T47D (cell line): ENCODE measurements at regions not wholly inside any gene's neighbourhood (a gene's known extent, or its start where the extent isn't known, plus 50 kb on each side); places are given as distances from the start of the nearest gene placed in this dataset.

ENCODE experiments used
- DNase-seq, 2 experiments: peaks; one replicate each; pipeline versions ENCODE4 v3.0.0 to v3.0.0-alpha.2; 2011 to 2012; ENCODE audit warnings: low read depth in 1 of 2, low spot score in 1 of 2
- JUND ChIP-seq: IDR thresholded peaks from 2 replicates; pipeline ENCODE4 v1.6.1; 2012; ENCODE audit warnings: low read depth
- in situ Hi-C: cut with HindIII; loops from 2 replicates; pipeline ENCODE4 v1.10.0; 2016; ENCODE audit warnings: low sequenced_read_pairs, low pct_unique_long_range_greater_than_20kb

DNA sequence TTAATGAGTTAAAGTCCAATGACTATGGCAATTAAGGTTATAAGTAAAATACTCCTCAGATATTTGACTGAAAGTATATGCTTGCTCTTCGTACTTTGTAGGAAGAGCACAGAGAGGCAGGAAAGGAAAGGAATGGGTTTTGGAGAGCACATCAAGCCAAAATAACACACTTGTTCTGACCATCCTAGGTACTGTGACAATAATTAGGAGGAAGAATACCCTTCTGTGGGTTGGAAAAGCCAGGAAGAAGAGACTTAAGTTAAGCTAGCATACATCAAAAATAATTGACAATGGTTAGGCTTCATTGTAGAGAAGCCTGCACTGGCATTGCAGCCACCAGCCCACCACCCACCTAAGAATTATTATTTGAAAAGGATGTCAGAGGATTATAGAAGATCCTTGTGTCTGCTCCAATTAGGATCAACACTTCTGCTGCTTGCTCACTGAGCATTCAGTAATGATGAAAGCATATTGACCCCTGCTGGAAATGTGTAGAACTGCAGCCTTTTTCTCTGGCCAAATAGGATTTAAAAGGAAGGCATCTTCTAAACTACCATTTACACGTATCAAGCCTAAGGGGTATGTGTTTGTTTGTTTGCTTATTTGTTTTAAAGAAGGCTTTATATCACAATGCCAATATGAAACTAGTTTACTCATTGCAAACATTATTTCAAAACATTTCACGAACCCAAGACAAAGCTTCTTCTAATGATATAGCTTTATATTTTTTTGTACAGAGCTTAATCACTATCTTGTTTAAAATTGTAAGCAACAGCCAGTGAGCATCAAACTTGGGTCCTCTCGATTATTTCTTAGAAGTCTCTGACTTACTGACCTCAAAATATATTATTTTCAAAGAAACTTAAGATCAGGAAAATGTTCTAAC lies 286.2 kb upstream of the TET2 start:
- peak; percentile 35 to 83 for DNase-seq
- no peak for TF ChIP-seq JUND
- in situ Hi-C loops: no loop called here

DNA sequence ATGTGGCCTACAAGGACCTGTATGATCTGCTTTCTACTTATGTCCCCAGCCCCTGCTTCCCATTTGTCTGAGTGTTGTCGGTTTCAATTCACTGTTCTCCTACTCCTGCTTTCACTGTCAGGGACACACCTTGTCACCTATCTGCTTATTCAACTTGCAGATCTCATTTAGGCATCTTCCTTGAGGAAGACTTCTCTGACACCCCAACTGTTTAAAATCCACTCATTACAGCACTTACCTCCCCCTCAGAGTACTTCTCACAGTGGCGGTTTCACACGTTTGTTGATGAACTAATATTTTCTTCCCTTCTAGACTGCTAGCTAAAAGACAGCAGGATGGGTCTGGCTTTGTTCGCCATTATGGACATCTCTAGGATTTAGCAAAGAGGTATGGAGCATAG lies 279.9 kb upstream of the TET2 start:
- in situ Hi-C loops: no loop called here
- DNase-seq: no peak
- no peak for TF ChIP-seq JUND

DNA sequence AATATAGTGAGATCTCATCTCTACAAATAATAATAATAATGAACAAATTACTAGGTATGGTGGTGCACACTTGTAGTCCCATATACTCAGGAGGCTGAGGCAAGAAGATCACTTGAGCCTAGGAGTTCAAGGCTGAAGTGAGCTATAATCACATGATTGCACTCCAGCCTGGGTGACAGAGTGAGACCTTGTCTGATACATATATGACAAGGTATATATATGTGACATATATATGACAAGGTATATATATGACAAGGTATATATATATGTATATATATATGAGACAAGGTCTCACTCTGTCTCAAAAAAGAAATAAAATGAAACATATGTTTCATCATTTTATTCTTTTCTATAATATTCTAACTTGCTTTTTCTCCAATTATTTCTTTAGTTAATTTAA lies 278.1 kb upstream of the TET2 start:
- in situ Hi-C loops: no loop called here
- TF ChIP-seq JUND: no peak
- DNase-seq: no peak

DNA sequence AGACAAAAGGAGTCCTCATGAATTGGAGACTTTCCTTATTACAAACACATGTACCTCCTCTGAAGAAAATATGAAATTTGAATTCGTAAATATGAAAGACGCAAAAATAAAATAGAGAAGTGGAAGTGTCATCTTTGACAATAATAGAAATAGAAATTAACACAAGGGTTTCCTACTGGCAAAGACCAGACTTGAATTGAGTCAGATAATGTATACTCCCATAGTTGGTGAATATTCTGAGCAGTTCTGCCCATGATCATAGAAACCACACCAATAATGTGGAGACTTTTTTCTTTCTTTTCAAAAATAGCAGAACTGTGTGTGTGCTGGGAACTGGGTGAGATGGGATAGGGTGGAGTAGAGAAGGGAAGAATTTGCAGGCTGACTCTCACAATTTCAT lies 277.7 kb upstream of the TET2 start:
- DNase-seq: no peak
- TF ChIP-seq JUND: no peak
- in situ Hi-C loops: no loop called here

DNA sequence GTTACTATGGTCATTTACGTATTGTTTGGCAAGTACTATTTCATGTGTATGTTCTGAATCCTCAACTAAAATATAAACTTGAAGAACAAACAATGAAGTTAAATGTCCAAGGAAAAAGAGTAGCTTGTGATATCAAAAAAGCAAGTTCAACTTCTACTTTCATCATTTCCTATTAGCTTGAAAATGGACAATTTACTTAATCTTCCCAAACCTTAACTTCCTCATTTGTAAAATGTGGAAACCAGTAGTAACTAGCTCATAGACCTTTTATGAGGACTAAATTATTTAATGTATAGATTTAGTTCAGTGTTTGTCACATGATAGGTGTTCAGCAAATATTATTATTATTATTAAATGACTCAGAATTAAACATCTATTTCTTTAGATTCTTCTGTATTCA lies 276.8 kb upstream of the TET2 start:
- TF ChIP-seq JUND: no peak
- no peak for DNase-seq
- in situ Hi-C loops: no loop called here

DNA sequence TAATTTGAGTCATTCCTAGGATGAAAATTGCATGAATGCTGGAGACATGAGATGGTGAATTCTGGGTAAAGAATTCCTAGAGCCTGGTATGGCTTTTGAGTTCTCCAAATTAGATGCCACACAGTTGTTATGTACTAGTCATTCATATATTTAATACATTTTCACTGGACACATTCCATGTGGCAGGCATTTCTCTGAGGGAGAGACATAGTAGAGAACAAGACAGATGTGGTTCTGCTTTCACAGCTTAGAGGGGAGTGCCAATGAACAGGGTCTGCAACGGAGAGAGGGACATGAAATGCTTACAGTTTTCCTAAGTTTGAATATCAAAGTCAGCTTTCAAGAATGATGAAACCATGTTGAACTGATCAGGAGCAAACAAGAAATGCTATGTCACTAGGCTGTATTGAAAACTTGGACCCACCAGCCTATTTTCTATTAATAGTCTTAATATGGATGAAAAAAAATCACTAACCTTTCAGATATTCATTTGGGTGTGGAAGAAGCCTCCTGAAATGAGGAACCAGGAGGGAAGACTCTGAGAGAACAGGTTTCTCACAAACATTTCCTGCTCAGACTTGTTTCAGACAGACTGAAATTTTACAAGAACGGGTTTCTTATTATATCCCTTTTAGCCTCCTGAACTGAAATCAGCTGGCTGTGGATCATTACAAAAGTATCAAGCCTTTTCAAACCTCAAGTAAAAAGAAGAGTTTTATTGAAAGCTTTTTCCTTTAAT lies 276.0 kb upstream of the TET2 start:
- in situ Hi-C loops: no loop called here
- TF ChIP-seq JUND: no peak
- DNase-seq: no peak

DNA sequence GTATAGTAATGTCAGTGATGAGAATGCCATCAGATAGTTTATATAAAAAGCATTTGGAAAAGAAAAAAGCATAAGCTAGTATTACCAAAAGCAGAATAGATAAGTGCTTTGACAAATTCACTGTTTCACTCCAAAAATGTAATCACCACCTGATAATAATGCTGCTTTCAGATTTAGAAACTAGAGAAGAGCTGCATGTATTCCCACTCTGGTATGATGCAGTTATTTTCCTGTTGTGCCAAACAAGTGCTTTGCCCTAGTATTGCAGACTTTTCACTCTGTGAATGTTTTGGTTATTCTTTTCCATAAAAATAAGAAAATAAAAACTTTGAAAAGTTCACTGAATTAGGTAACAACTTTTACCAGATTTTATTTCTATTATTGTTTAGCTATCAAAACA lies 267.7 kb upstream of the TET2 start:
- DNase-seq: no peak
- in situ Hi-C loops: no loop called here
- TF ChIP-seq JUND: no peak

DNA sequence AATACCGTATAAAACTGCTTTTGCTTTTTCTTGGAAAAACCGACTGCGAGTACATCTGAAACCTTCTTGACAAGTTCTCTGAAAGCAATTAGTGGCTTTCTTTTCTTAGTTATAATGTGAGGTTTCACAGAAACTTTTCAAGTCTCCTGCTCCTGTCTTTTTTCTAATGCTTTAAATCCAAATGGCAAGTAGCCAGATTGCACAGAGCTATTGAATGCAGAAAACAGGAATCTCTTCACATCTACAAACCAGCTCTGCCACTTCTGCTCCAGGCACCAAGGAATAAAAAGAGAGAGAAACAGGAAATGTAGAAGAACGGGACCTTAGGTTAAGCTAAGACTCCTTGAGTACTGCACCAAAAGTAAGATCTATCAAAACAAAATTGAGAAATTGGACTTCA lies 267.3 kb upstream of the TET2 start:
- peak in 1 of 2 experiments; percentile 78 for DNase-seq
- in situ Hi-C loops: no loop called here
- TF ChIP-seq JUND: no peak

DNA sequence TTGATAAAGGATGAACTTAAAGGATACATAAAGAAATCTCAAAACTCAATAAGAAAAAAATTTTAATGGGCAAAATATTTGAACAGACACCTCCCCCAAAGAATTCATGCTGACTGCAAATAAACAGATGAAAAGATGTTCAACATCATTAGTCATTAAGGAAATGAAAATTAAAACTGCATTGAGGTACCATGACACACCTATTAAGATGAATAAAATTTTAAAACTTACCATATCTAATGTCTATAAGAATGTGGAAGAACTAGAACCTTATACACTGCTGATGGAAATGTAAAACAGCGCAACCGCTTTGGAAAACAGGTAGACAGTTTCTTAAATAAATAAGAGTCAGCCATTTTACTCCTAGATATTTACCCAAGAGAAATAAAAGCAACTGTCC lies 266.8 kb upstream of the TET2 start:
- TF ChIP-seq JUND: no peak
- DNase-seq: no peak
- in situ Hi-C loops: no loop called here

DNA sequence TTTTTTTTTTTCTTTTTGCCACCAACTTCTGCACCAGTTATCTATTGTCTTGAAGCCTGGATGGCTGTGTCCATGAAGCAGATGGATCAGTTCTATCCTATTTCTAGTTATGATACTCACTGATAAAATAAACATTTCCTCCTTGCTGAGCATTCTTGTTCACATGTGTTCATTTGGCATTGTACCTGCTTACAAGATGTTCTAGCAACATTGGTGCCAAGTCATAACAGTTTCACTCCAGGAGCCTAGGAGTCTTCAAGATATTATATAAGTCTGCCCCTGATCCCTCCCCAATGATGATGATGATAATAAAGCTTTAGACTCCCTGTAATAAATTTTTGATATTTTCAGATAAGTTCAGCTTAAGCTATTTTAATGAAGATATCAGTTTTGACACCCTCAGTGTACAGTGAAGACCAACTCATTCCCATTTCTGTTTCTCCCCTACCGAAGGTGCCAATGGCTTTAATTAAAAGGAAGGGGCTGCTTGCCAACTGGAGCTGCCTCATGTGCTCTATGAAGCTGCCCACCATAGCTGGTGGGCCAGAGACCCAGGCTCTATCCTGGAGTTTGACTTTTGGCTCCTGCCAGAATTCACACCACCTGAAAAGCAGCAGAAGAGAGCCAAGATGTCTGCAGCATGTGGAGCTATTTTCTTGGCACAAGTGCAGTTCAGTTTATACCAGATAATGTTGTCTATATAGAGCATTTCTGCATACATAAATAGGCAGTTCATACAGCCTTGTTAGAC lies 265.4 kb upstream of the TET2 start:
- no peak for DNase-seq
- no peak for TF ChIP-seq JUND
- in situ Hi-C loops: no loop called here

DNA sequence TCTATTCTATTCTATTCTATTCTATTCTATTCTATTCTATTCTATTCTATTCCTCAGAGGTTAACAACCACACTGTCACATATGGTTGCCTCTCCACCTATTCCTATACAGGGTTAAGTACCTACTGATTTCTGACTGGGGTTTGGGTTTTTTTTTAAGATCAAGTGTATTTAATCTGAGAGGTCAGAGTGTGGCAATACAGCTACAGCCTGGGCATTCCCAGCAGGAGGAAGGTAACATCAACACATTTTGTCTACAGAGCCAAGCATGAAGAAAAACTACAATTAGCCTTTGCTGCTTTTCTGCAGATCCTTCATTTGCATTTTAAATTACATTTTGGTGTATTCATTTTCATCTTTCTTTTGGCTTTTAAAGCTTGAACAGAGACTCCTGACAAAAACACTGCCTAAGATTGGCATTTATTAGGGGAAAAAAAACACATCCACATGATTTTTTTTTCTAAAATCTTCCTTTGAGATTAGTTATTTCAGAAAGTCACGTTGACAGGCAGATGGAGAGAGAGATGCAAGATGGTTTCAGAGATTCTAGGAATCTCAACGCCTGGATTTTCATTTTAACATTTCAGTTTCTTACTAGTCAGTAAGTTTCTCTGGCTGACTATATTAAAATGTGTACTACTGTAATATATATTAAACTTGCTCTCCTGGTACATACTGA lies 255.9 kb upstream of the TET2 start:
- in situ Hi-C loops: no loop called here
- no peak for TF ChIP-seq JUND
- DNase-seq: no peak

DNA sequence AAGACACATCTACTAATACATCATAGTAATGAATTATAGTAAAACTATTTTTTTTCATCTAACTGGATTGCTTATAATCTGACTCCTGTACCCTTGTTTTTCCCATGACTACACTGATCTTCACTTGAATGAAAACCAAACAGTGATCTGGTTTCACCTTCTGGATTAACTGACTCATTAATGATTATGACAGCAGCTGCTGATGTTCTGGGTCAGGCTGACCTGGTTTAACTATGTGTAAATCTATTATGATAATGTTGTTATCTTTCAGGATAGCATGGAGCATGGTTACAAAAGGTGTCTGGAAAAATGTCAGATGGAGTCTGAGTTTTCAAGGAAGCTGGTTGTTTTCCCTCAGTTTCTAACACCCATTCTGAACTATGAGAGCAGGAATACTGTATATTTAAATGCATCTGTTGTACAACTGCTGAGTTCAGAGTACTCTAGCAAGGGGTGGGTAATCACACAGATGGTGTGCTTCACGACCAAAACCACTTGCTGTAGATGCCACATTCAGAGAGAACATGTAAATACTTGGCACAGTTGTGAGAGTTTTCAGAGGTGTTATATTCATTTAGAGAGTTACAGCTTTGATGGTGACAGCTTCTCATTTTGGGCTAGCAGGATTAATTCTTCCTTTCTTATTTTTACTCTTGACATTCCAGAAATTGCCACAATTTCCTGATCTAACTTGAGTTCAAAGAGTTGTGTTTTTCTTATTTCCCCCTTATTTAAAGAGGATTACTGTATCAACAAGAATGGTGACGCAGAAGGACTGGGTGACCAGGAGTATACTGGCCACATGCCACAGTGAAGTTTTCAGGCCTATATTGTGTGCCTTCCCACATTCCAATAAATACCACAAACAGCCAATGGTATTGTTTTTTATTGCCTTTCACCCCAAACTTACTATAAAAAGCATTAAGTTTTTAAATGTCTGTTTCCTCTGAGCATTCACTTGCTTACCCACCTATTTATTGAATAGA lies 249.7 kb upstream of the TET2 start:
- no peak for TF ChIP-seq JUND
- in situ Hi-C loops: no loop called here
- DNase-seq: peak in 1 of 2 experiments; percentile 30
